ENCODE measurements at regions not wholly inside any gene's neighbourhood (a gene's known extent, or its start where the extent isn't known, plus 50 kb on each side); places are given as distances from the start of the nearest gene placed in this dataset.

- Histone ChIP-seq H3K9me3 (no peaks in the 10 kb centered on the region), H3K36me3 (no peaks in the 10 kb centered on the region), H3K27me3 (no peaks in the 10 kb centered on the region), H3K4me1 (no peaks in the 10 kb centered on the region), H3K4me3 (no peak overlapping the region), H3K27ac (no peak overlapping the region)
- no peak for DNase-seq (ENCODE audit: extremely low spot score in 2 of 2)
- TF ChIP-seq POLR2AphosphoS5 (IDR thresholded peaks at IDR 0.05; ENCODE audit: insufficient read depth in 1 of 2, low read depth in 1 of 2) (no peak), POLR2A (IDR thresholded peaks at IDR 0.05) (no peak), CTCF (IDR thresholded peaks at IDR 0.05) (no peak)
- intact Hi-C loops (cut with DNase I): no loop called here
These were observed 1386.7 kb downstream of the SLITRK5 start for GRCh38 chr13:89057862-89058261.

GRCh38 chr13:89061821-89062220, 1390.7 kb downstream of the SLITRK5 start:
- H3K27ac ChIP-seq: no peak overlapping the region
- no peaks in the 10 kb centered on the region for H3K27me3 ChIP-seq
- no peaks in the 10 kb centered on the region for H3K4me1 ChIP-seq
- TF ChIP-seq CTCF (IDR thresholded peaks at IDR 0.05): no peak
- TF ChIP-seq POLR2AphosphoS5 (IDR thresholded peaks at IDR 0.05; ENCODE audit: insufficient read depth in 1 of 2, low read depth in 1 of 2): no peak
- TF ChIP-seq POLR2A (IDR thresholded peaks at IDR 0.05): no peak
- no peak for DNase-seq (ENCODE audit: extremely low spot score in 2 of 2)
- H3K9me3 ChIP-seq: no peaks in the 10 kb centered on the region
- H3K36me3 ChIP-seq: no peaks in the 10 kb centered on the region
- H3K4me3 ChIP-seq: no peak overlapping the region
- intact Hi-C loops (cut with DNase I): no loop called here

- no peak for DNase-seq (ENCODE audit: extremely low spot score in 2 of 2)
- intact Hi-C loops (cut with DNase I): no loop called here
These were observed 1395.8 kb downstream of the SLITRK5 start for GRCh38 chr13:89066868-89067466.

GRCh38 chr13:89072979-89073378, 1401.8 kb downstream of the SLITRK5 start:
- no peak overlapping the region for H3K27ac ChIP-seq
- no peak overlapping the region for H3K4me3 ChIP-seq
- H3K9me3 ChIP-seq: no peaks in the 10 kb centered on the region
- no peak for DNase-seq (ENCODE audit: extremely low spot score in 2 of 2)
- H3K27me3 ChIP-seq: no peaks in the 10 kb centered on the region
- no peaks in the 10 kb centered on the region for H3K4me1 ChIP-seq
- intact Hi-C loops (cut with DNase I): no loop called here
- TF ChIP-seq POLR2A (IDR thresholded peaks at IDR 0.05) (no peak), POLR2AphosphoS5 (IDR thresholded peaks at IDR 0.05; ENCODE audit: insufficient read depth in 1 of 2, low read depth in 1 of 2) (no peak), CTCF (IDR thresholded peaks at IDR 0.05) (no peak)
- H3K36me3 ChIP-seq: no peaks in the 10 kb centered on the region

More at GRCh38 chr13:89066868-89067466, 1395.8 kb downstream of the SLITRK5 start:
- peak in 2 of 3 experiments; percentile 22 to 27 for TF ChIP-seq CTCF (IDR thresholded peaks at IDR 0.05)
- TF ChIP-seq POLR2A (IDR thresholded peaks at IDR 0.05): no peak
- no peak for TF ChIP-seq POLR2AphosphoS5 (IDR thresholded peaks at IDR 0.05; ENCODE audit: insufficient read depth in 1 of 2, low read depth in 1 of 2)
- Histone ChIP-seq H3K4me3 (no peak overlapping the region), H3K27ac (no peak overlapping the region), H3K27me3 (no peaks in the 10 kb centered on the region), H3K36me3 (no peaks in the 10 kb centered on the region), H3K9me3 (no peaks in the 10 kb centered on the region), H3K4me1 (no peaks in the 10 kb centered on the region)

GRCh38 chr13:89076622-89077021, 1405.5 kb downstream of the SLITRK5 start:
- Histone ChIP-seq H3K9me3 (no peaks in the 10 kb centered on the region), H3K27ac (no peak overlapping the region), H3K27me3 (no peaks in the 10 kb centered on the region), H3K4me1 (no peaks in the 10 kb centered on the region), H3K4me3 (no peak overlapping the region), H3K36me3 (no peaks in the 10 kb centered on the region)
- DNase-seq (ENCODE audit: extremely low spot score in 2 of 2): no peak
- intact Hi-C loops (cut with DNase I): no loop called here
- TF ChIP-seq POLR2AphosphoS5 (IDR thresholded peaks at IDR 0.05; ENCODE audit: insufficient read depth in 1 of 2, low read depth in 1 of 2): no peak
- no peak for TF ChIP-seq CTCF (IDR thresholded peaks at IDR 0.05)
- no peak for TF ChIP-seq POLR2A (IDR thresholded peaks at IDR 0.05)

All from vagina (tissue), 2 donors.